ENCODE measurements at regions not wholly inside any gene's neighbourhood (a gene's known extent, or its start where the extent isn't known, plus 50 kb on each side); places are given as distances from the start of the nearest gene placed in this dataset.

DNA sequence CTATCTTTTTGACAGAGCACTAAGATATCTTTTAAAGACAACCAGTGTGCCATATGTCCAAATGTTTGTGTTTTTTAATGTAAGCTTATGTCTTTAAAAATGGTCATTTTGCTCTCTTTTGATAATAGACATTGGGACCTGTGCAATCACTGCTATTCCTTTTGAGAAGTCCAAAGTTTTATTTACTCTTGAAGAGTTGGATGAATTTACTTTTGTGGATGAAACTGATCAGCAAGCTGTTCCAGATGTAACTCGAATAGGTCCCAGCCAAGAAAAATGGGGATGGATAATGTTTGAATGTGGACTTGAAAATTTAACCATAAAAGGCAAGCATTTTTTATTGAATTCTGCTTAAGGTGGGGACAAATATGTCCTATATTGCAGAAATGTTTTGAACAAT is 97.2 kb downstream of the BLTP1 start:
- no peak for DNase-seq (ENCODE audit: extremely low read depth, low read depth)
- TF ChIP-seq, protein P1, sequence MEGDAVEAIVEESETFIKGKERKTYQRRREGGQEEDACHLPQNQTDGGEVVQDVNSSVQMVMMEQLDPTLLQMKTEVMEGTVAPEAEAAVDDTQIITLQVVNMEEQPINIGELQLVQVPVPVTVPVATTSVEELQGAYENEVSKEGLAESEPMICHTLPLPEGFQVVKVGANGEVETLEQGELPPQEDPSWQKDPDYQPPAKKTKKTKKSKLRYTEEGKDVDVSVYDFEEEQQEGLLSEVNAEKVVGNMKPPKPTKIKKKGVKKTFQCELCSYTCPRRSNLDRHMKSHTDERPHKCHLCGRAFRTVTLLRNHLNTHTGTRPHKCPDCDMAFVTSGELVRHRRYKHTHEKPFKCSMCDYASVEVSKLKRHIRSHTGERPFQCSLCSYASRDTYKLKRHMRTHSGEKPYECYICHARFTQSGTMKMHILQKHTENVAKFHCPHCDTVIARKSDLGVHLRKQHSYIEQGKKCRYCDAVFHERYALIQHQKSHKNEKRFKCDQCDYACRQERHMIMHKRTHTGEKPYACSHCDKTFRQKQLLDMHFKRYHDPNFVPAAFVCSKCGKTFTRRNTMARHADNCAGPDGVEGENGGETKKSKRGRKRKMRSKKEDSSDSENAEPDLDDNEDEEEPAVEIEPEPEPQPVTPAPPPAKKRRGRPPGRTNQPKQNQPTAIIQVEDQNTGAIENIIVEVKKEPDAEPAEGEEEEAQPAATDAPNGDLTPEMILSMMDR (IDR thresholded peaks at IDR 0.05; ENCODE audit: low read depth, low read length) = no peak

DNA sequence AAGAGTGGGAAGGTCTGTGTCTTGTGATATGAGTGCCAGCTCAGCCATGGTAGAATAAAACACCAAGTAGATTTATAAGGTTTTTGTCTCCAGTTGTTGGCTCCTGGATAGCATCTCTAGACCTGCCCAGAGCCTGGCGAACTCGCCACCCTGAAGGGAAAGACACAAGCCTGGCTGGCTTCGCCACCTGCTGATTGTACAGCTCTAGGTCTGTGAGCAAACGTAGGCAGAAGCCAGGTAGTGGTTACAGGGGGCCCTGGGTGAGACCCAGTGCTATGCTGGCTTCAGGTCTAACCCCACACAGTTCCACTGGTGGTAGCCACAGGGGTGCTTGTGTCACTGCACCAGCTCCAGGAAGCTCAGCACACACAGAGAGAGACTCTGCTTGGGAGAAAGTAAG is 100.5 kb downstream of the BLTP1 start:
- TF ChIP-seq, protein P1 (IDR thresholded peaks at IDR 0.05; ENCODE audit: low read depth, low read length) = no peak

DNA sequence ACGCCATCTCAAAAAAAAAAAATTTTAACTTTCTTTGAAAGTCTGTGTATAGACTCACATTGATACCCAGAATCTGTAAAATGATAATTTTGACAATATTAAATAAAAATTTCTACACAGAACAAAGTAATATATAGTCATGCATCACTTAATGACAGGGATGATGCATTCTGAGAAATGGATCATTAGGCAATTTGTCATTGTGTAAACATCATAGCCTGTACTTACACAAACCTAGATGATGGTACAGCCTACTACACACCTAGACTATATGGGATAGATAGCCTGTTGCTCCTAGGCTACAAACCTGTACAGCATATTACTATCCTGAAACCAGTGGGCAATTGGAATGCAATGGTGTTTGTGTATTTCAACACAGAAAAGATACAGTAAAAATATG is 107.7 kb downstream of the BLTP1 start:
- TF ChIP-seq, protein P1 (IDR thresholded peaks at IDR 0.05; ENCODE audit: low read depth, low read length) = no peak
- DNase-seq (ENCODE audit: extremely low read depth, low read depth) = no peak

More for the DNA sequence above, 100.5 kb downstream of the BLTP1 start:
- no peak for DNase-seq (ENCODE audit: extremely low read depth, low read depth)

DNA sequence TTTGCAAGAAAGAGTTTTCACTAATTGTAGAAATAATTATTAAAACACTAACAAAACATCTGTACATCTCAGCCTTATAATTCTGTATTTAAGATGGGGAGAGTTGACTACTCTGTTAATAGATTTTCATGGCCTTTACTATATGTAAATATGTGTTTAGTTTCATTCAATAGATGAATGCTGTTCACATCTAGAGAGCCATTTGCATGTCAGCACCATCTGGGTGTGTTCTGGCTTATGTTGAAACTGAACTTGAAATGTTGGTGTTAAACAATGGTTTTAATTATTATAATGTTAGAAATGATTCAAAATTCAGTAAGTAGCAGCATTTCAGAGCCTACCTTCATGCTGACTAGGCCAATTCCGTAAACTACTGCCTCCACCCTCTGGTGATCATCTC is 102.5 kb upstream of the ADAD1 start:
- TF ChIP-seq, protein P1 (IDR thresholded peaks at IDR 0.05; ENCODE audit: low read depth, low read length) = no peak

DNA sequence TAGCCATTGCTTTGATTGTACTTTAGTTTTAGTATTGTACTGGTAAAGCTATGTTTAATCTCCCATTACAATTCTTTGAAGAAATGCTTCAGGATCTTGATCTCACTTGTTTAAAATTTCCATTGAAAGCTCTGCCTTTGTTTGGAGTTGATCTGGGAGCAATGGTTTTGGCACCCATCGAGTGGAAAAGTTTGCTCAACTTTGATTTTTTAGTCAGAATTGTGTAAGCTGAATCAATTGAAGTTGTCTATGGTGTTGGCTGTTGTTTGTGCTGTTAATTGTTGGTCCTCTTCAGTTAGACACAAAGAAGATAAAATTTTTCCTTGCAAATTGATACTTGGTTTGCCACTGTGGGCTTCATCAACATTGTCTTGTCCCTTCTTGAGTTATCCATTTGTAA is 99.8 kb upstream of the ADAD1 start:
- DNase-seq (ENCODE audit: extremely low read depth, low read depth) = no peak
- TF ChIP-seq, protein P1 (IDR thresholded peaks at IDR 0.05; ENCODE audit: low read depth, low read length) = no peak

More for the DNA sequence above, 102.5 kb upstream of the ADAD1 start:
- no peak for DNase-seq (ENCODE audit: extremely low read depth, low read depth)

DNA sequence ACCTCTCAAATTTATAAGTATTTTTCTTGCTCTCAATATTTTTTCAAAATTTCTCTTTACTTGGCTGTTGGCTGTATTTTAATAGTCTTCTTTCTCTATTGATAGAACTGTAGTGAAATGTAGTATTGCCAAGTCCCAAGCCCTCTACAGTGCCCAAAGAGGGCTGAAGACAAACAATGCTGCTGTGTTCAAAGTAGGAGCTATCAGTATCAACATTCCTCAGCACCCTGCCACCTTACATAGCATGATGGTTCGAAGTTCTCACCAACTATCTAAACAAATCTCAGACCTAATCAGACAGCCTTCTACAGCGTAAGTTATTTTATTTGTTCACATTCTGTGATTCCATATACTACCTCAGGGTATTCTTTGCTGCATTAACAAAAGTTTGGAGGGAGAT is 99.1 kb upstream of the ADAD1 start:
- TF ChIP-seq, protein P1 (IDR thresholded peaks at IDR 0.05; ENCODE audit: low read depth, low read length) = no peak
- no peak for DNase-seq (ENCODE audit: extremely low read depth, low read depth)

DNA sequence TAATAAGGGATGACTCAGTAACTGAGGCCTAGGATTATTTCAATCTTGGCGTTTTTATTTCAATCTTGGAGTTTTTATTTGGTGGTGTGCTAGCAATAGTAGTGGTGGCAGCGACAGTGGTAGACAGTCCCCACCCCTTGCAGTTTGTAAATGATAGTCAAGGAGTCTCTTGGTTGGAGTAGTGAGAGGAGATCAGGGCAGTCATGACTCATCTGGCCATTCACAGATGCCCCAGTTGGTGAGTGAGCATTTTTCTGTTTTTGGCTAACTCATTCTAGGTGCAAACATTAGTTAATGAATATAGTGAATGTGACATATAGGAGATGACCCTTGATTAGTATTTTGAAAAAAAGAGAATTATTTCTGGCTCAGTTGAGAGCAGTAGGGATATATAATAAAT is 93.5 kb upstream of the ADAD1 start:
- TF ChIP-seq, protein P1 (IDR thresholded peaks at IDR 0.05; ENCODE audit: low read depth, low read length) = no peak
- DNase-seq (ENCODE audit: extremely low read depth, low read depth) = no peak

Measured in AG09319 (cell line).